H9 (cell line): ENCODE measurements at regions not wholly inside any gene's neighbourhood (a gene's known extent, or its start where the extent isn't known, plus 50 kb on each side); places are given as distances from the start of the nearest gene placed in this dataset.

Source experiments
- DNase-seq: peaks from one replicate; pipeline ENCODE4 v3.0.0-alpha.2; 2017
- H2AFZ ChIP-seq: one replicate; pipeline ENCODE4 v1.6.1; 2013; ENCODE audit warnings: mild to moderate bottlenecking, low read length, control low read depth, moderate library complexity
- H2AK5ac ChIP-seq: 2 replicates; pipeline ENCODE4 v1.6.1; 2013; ENCODE audit warnings: low read length, control low read depth, mixed read lengths; ENCODE audit not compliant: insufficient read length
- H2BK120ac ChIP-seq: one replicate; pipeline ENCODE4 v1.6.1; 2013; ENCODE audit warnings: low read depth, mild to moderate bottlenecking, low read length, control low read depth, inconsistent platforms; ENCODE audit not compliant: poor library complexity, severe bottlenecking
- H2BK12ac ChIP-seq: 2 replicates; pipeline ENCODE4 v1.6.1; 2013; ENCODE audit warnings: low read length, control low read depth, mixed read lengths, low read depth; ENCODE audit not compliant: insufficient read length
- H2BK15ac ChIP-seq: 2 replicates; pipeline ENCODE4 v1.6.1; 2013; ENCODE audit warnings: low read depth, low read length, control low read depth
- H2BK20ac ChIP-seq: one replicate; pipeline ENCODE4 v1.6.1; 2013; ENCODE audit warnings: low read depth, mild to moderate bottlenecking, low read length, control low read depth, inconsistent platforms; ENCODE audit not compliant: poor library complexity, severe bottlenecking
- H2BK5ac ChIP-seq: 2 replicates; pipeline ENCODE4 v1.6.1; 2013; ENCODE audit warnings: low read length, control low read depth, mixed read lengths; ENCODE audit not compliant: insufficient read length
- H3K14ac ChIP-seq: 2 replicates; pipeline ENCODE4 v1.6.1; 2013; ENCODE audit warnings: low read length, control low read depth; ENCODE audit not compliant: insufficient read depth
- H3K18ac ChIP-seq: 2 replicates; pipeline ENCODE4 v1.6.1; 2013; ENCODE audit warnings: low read depth, mild to moderate bottlenecking, mixed read lengths, low read length, control low read depth; ENCODE audit not compliant: insufficient read length
- H3K23ac ChIP-seq: 2 replicates; pipeline ENCODE4 v1.6.1; 2013; ENCODE audit warnings: low read length, control low read depth, mixed read lengths, low read depth; ENCODE audit not compliant: insufficient read length
- H3K23me2 ChIP-seq: 2 replicates; pipeline ENCODE4 v1.6.1; 2013; ENCODE audit warnings: low read depth, mild to moderate bottlenecking, mixed read lengths, low read length, control low read depth; ENCODE audit not compliant: insufficient read length, poor library complexity, severe bottlenecking
- H3K27ac ChIP-seq: 2 replicates; pipeline ENCODE4 v1.5.1; 2013; ENCODE audit warnings: low read length, control low read depth, mixed read lengths, low read depth; ENCODE audit not compliant: insufficient read length
- H3K27me3 ChIP-seq: 2 replicates; pipeline ENCODE4 v1.6.1; 2013; ENCODE audit warnings: low read length, control low read depth, inconsistent platforms; ENCODE audit not compliant: insufficient read depth
- H3K4ac ChIP-seq: 2 replicates; pipeline ENCODE4 v1.6.1; 2013; ENCODE audit warnings: low read depth, mild to moderate bottlenecking, control low read depth, inconsistent platforms, low read length, moderate library complexity
- H3K4me1 ChIP-seq: 2 replicates; pipeline ENCODE4 v1.6.1; 2013; ENCODE audit warnings: low read length, control low read depth, inconsistent platforms; ENCODE audit not compliant: insufficient read depth
- H3K4me2 ChIP-seq: 2 replicates; pipeline ENCODE4 v1.6.1; 2013; ENCODE audit warnings: low read length, control low read depth, mixed read lengths; ENCODE audit not compliant: insufficient read length, insufficient read depth
- H3K56ac ChIP-seq: 2 replicates; pipeline ENCODE4 v1.6.1; 2013; ENCODE audit warnings: low read depth, mild to moderate bottlenecking, mixed read lengths, low read length, control low read depth; ENCODE audit not compliant: insufficient read length
- H3K79me1 ChIP-seq: 2 replicates; pipeline ENCODE4 v1.6.1; 2013; ENCODE audit warnings: low read depth, mild to moderate bottlenecking, moderate library complexity, low read length, control low read depth, inconsistent platforms; ENCODE audit not compliant: insufficient read depth, poor library complexity, severe bottlenecking
- H3K79me2 ChIP-seq: 2 replicates; pipeline ENCODE4 v1.6.1; 2013; ENCODE audit warnings: low read length, control low read depth, inconsistent platforms; ENCODE audit not compliant: insufficient read depth
- H3K9ac ChIP-seq: 2 replicates; pipeline ENCODE4 v1.6.1; 2013; ENCODE audit warnings: low read length, control low read depth, mixed read lengths; ENCODE audit not compliant: insufficient read length; ENCODE audit errors: extremely low read depth
- H3K9me3 ChIP-seq: one replicate; pipeline ENCODE4 v1.6.1; 2013; ENCODE audit warnings: low read depth, low read length, inconsistent platforms; ENCODE audit not compliant: control insufficient read depth
- H3T11ph ChIP-seq: one replicate; pipeline ENCODE4 v1.6.1; 2013; ENCODE audit warnings: mild to moderate bottlenecking, low read length, control low read depth, inconsistent platforms
- H4K20me1 ChIP-seq: one replicate; pipeline ENCODE4 v1.6.1; 2013; ENCODE audit not compliant: control insufficient read depth, insufficient read length, insufficient read depth
- H4K5ac ChIP-seq: 2 replicates; pipeline ENCODE4 v1.6.1; 2013; ENCODE audit warnings: low read depth, mild to moderate bottlenecking, mixed read lengths, low read length, control low read depth; ENCODE audit not compliant: insufficient read length
- H4K8ac ChIP-seq: replicated peaks from 2 replicates; pipeline ENCODE4 v1.6.1; 2013; ENCODE audit warnings: low read length, control low read depth, mixed read lengths, low read depth; ENCODE audit not compliant: insufficient read length
- H4K91ac ChIP-seq: 2 replicates; pipeline ENCODE4 v1.6.1; 2013; ENCODE audit warnings: low read depth, mild to moderate bottlenecking, moderate library complexity, mixed read lengths, low read length, control low read depth; ENCODE audit not compliant: insufficient read length
- H3K27ac Mint-ChIP-seq, 3 experiments: 2 replicates in 2 of 3; 3 replicates in 1 of 3; pipeline ENCODE4 v1.8.0; 2020 to 2021; ENCODE audit warnings: mixed read lengths in 3 of 3, mild to moderate bottlenecking in 1 of 3, moderate library complexity in 1 of 3
- H3K27me3 Mint-ChIP-seq: 2 replicates; pipeline ENCODE4 v1.8.0; 2021; ENCODE audit warnings: low read depth, mild to moderate bottlenecking, moderate library complexity, mixed read lengths
- H3K36me3 Mint-ChIP-seq, 3 experiments: 2 replicates in 2 of 3; 3 replicates in 1 of 3; pipeline ENCODE4 v1.8.0; 2020 to 2021; ENCODE audit warnings: low read depth in 3 of 3, mixed read lengths in 3 of 3; ENCODE audit not compliant: insufficient read depth in 1 of 3
- H3K4me1 Mint-ChIP-seq, 2 experiments: 2 replicates each; pipeline ENCODE4 v1.8.0; 2020; ENCODE audit warnings: mixed read lengths in 2 of 2
- H3K4me3 Mint-ChIP-seq, 2 experiments: 2 replicates in 1 of 2; 3 replicates in 1 of 2; pipeline ENCODE4 v1.8.0; 2020 to 2021; ENCODE audit warnings: mild to moderate bottlenecking in 2 of 2, mixed read lengths in 2 of 2, moderate library complexity in 1 of 2
- H3K9me3 Mint-ChIP-seq, 2 experiments: 2 replicates in 1 of 2; 3 replicates in 1 of 2; pipeline ENCODE4 v1.8.0; 2020; ENCODE audit warnings: mild to moderate bottlenecking in 2 of 2, mixed read lengths in 2 of 2, moderate library complexity in 1 of 2
- CTCF ChIP-seq: fragments of 200-600 bp; sonication (generic); conservative IDR thresholded peaks from 3 replicates; pipeline ENCODE4 v1.8.0; 2021; ENCODE audit warnings: antibody characterized with exemption, mild to moderate bottlenecking
- WGBS: extraction: QIAGEN DNeasy Blood & Tissue Kit; methylation state at CpG from one replicate; pipeline ENCODE4 v1.1.7; 2013; ENCODE audit warnings: missing lambda C conversion rate, low lambda C conversion rate, mixed read lengths; ENCODE audit not compliant: insufficient read length; ENCODE audit errors: extremely low coverage; 5-methylcytosine and 5-hydroxymethylcytosine counted together

DNA sequence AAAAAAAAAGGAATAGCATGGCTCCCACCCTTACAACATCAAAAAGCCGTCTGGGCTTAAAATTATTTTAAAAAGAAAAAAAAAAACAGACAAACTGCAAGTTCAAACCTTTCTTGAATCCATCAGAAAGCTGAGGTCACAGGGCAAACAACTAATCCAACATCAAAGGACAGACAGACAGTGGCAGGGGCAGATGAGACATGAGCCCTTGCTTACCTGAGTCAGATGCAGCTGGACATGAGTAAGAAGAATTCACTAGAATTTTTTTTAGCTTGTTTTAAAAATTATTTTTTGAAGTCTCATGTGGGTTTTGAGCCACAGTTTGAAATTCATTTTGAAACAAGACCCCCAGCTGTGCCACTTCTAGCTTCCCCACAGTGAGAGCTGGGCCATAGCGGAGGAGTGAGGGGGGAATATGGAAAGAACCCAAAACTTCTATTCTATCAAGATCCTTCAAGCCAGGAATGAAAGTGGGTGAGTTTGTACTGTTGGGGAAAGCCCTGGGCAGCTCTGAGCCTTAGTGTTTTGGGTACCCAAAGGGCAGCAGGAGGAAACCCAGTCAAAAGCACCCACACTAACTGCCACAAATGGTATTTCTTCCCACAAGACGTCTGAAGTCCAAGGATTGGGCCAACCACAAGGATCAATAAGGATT is 111.4 kb downstream of the ATXN3L start:
- no peaks in the 10 kb centered on the region for H3K23me2 ChIP-seq
- Mint-ChIP-seq H3K4me3 (no peak overlapping the region), H3K27me3 (no peaks in the 10 kb centered on the region; the same call in 1 of the 2 replicates), H3K27ac (no peak overlapping the region), H3K36me3 (peaks cover 0 to 9% (median 5%) of the 10 kb centered on the region in 3 experiments; a peak in 4 of 7 replicates), H3K9me3 (peaks cover 59% of the 10 kb centered on the region in 2 experiments), H3K4me1 (peaks cover 3 to 4% of the 10 kb centered on the region in 2 experiments; a peak in 3 of 4 replicates)
- no peak for DNase-seq
- no peak overlapping the region for H2BK20ac ChIP-seq
- no CpG with 5 or more reads among the region's 3 CpGs for WGBS
- H3K9ac ChIP-seq: no peak overlapping the region
- no peak overlapping the region for H2BK120ac ChIP-seq
- H2BK12ac ChIP-seq: no peak overlapping the region
- no peaks in the 10 kb centered on the region for H3K27me3 ChIP-seq
- no peak overlapping the region for H3K56ac ChIP-seq
- no peak overlapping the region for H3K23ac ChIP-seq
- no peak overlapping the region for H3K4me2 ChIP-seq
- no peak overlapping the region for H4K91ac ChIP-seq
- H4K20me1 ChIP-seq: no peaks in the 10 kb centered on the region
- no peak for TF ChIP-seq CTCF
- no peak overlapping the region for H2BK5ac ChIP-seq
- H3K27ac ChIP-seq: no peak overlapping the region
- H3T11ph ChIP-seq: no peak overlapping the region
- H4K5ac ChIP-seq: no peak overlapping the region
- H2BK15ac ChIP-seq: no peak overlapping the region
- H3K9me3 ChIP-seq: no peaks in the 10 kb centered on the region
- H3K79me1 ChIP-seq: no peaks in the 10 kb centered on the region
- H3K79me2 ChIP-seq: no peaks in the 10 kb centered on the region
- no peak overlapping the region for H3K4ac ChIP-seq
- H3K18ac ChIP-seq: no peak overlapping the region
- H2AK5ac ChIP-seq: no peak overlapping the region
- H3K14ac ChIP-seq: no peak overlapping the region
- H3K4me1 ChIP-seq: no peaks in the 10 kb centered on the region; the same call in 1 of the 2 replicates
- H4K8ac ChIP-seq: no peak overlapping the region
- no peak overlapping the region for H2AFZ ChIP-seq
